ENCODE measurements at regions not wholly inside any gene's neighbourhood (a gene's known extent, or its start where the extent isn't known, plus 50 kb on each side); places are given as distances from the start of the nearest gene placed in this dataset.
"Not testable (repeated sequence)": the region's sequence is repeated elsewhere in the genome, so short reads cannot be mapped to it uniquely, and the experiment has no call there.

DNA sequence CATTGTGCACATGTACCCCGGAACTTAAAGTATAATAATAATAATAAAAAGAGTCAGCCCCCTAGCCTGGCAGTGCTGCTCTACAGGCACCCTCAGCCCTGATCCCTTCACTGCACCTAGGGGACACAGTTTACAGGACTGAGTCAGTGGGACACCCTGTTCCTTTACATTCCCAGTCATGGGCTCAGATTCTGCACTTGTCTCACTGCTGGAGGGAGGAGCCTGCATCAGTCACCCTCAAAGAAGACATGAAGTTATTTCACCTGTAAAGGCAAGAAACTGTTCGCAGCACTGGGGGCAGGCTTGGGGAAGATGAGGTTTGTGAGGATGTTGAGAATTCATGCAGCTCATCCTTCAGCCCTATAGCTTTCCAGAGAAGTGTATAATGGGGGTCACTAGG is 50.7 kb upstream of the VPREB1 start:
- no peaks in the 10 kb centered on the region for H3K9me3 Mint-ChIP-seq
- DNase-seq (no peak), ATAC-seq (no peak)
- H3K4me3 Mint-ChIP-seq: no peak overlapping the region
- H3K27me3 Mint-ChIP-seq: peaks cover 10% of the 10 kb centered on the region
- no peaks in the 10 kb centered on the region for H3K36me3 Mint-ChIP-seq (ENCODE audit: low read depth)
- no peaks in the 10 kb centered on the region for H3K4me1 Mint-ChIP-seq
- H3K27ac Mint-ChIP-seq: no peak overlapping the region

DNA sequence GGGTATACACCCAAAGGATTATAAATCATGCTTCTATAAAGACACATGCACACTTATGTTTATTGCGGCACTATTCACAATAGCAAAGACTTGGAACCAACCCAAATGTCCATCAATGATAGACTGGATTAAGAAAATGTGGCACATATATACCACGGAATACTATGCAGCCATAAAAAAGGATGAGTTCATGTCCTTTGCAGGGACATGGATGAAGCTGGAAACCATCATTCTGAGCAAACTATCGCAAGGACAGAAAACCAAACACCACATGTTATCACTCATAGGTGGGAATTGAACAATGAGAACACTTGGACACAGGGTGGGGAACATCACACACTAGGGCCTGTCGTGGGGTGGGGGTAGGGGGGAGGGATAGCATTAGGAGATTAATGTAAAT is 51.1 kb upstream of the VPREB1 start:
- not testable (repeated sequence) for H3K4me1 Mint-ChIP-seq; H3K27me3 Mint-ChIP-seq; H3K4me3 Mint-ChIP-seq; DNase-seq; ATAC-seq; H3K36me3 Mint-ChIP-seq (ENCODE audit: low read depth); H3K27ac Mint-ChIP-seq; H3K9me3 Mint-ChIP-seq

- H3K4me1 Mint-ChIP-seq; H3K27ac Mint-ChIP-seq; DNase-seq; ATAC-seq; H3K36me3 Mint-ChIP-seq (ENCODE audit: low read depth); H3K4me3 Mint-ChIP-seq; H3K27me3 Mint-ChIP-seq; H3K9me3 Mint-ChIP-seq: not testable (repeated sequence)
These were observed 51.6 kb upstream of the VPREB1 start for GRCh38 chr22:22193006-22193405.

- H3K27me3 Mint-ChIP-seq: peaks cover 14% of the 10 kb centered on the region
These were observed 54.8 kb upstream of the VPREB1 start for GRCh38 chr22:22189796-22190195.

DNA sequence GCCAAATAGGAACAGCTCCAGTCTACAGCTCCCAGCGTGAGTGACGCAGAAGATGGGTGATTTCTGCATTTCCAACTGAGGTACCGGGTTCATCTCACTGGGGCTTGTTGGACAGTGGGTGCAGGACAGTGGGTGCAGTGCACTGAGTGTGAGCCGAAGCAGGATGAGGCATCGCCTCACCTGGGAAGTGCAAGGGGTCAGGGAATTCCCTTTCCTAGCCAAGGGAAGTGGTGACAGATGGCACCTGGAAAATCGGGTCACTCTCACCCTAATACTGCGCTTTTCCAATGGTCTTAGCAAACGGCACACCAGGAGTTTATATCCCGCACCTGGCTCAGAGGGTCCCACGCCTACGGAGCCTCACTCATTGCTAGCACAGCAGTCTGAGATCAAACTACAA is 56.7 kb upstream of the VPREB1 start:
- peaks cover 17% of the 10 kb centered on the region for H3K27me3 Mint-ChIP-seq
- ATAC-seq; H3K9me3 Mint-ChIP-seq; H3K4me1 Mint-ChIP-seq; H3K36me3 Mint-ChIP-seq (ENCODE audit: low read depth); DNase-seq; H3K4me3 Mint-ChIP-seq; H3K27ac Mint-ChIP-seq: not testable (repeated sequence)

More at GRCh38 chr22:22189796-22190195, 54.8 kb upstream of the VPREB1 start:
- not testable (repeated sequence) for H3K9me3 Mint-ChIP-seq; ATAC-seq; H3K4me1 Mint-ChIP-seq; H3K36me3 Mint-ChIP-seq (ENCODE audit: low read depth); DNase-seq; H3K4me3 Mint-ChIP-seq; H3K27ac Mint-ChIP-seq

DNA sequence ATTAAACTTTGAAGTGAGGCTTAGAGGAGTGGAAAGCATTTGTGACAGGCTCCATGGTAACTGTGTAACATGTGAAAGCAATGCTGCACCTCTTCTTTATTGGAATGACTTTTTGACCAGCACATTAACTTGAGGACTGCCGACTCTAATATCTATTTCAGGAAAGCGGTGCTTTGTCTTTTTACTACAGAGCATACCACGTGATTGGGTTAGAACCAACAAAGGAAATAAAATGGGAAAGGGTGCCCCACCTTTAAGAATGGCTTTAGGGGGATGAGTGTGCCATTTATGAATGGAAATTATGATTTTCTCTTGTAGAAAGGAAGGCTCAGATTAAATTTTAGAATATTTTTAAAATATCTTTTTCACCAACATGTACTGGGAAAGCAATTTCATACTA is 57.3 kb upstream of the VPREB1 start:
- Mint-ChIP-seq H3K4me3 (no peak overlapping the region), H3K27me3 (peaks cover 18% of the 10 kb centered on the region), H3K9me3 (no peaks in the 10 kb centered on the region), H3K4me1 (no peaks in the 10 kb centered on the region), H3K27ac (no peak overlapping the region), H3K36me3 (ENCODE audit: low read depth) (no peaks in the 10 kb centered on the region)
- ATAC-seq: no peak
- no peak for DNase-seq

DNA sequence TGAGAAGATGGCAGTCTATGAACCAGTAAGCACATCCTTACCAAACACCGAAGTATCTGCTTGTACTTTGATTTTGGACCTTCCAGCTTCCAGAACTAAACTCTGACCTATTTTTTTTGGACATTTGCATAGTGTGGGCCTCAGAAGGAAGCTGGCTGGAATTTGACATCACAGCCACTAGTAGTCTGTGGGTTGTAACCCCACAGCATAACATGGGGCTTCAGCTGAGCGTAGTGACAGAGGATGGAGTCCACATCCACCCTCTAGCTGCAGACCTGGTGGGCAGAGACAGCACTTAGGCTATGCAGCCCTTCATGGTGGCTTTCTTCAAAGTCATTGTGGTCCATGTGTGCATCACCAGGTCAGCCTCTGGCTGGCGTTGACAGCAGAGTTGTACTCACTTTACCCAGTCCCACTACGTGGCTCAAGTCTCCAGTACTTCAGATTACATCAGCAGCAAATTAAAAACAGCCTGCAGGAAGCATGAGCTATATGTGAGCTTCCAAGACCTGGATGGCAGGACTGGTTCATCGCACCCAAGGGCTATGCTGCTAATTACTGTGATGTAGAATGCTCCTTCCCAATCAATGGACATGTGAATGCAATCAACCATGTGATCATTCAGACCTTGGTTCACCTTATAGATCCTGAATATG is 58.6 kb upstream of the VPREB1 start:
- no peaks in the 10 kb centered on the region for H3K9me3 Mint-ChIP-seq
- ATAC-seq (no peak), DNase-seq (no peak)
- H3K27ac Mint-ChIP-seq: no peak overlapping the region
- H3K4me1 Mint-ChIP-seq: no peaks in the 10 kb centered on the region
- peaks cover 19% of the 10 kb centered on the region for H3K27me3 Mint-ChIP-seq
- no peaks in the 10 kb centered on the region for H3K36me3 Mint-ChIP-seq (ENCODE audit: low read depth)
- no peak overlapping the region for H3K4me3 Mint-ChIP-seq

DNA sequence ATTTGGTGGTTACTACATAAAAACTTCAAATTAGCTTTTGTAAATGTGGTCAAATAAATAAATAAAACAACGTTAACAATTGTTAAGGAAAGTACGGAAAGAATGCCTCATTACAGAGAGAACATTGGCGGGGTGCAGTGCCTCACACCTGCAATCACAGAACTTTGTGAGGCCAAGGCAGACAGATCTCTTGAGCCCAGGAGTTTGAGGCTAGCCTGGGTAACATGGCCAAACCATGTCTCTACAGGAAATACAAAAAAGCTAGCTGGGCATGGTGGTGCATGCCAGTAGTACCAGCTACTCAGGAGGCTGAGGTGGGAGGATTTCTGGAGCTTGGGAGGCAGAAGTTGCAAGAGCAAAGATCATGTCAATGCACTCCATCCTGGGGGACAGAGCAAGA is 59.4 kb upstream of the VPREB1 start:
- DNase-seq (no peak), ATAC-seq (no peak)
- Mint-ChIP-seq H3K4me3 (no peak overlapping the region), H3K36me3 (ENCODE audit: low read depth) (no peaks in the 10 kb centered on the region), H3K27me3 (peaks cover 20% of the 10 kb centered on the region), H3K4me1 (no peaks in the 10 kb centered on the region), H3K9me3 (no peaks in the 10 kb centered on the region), H3K27ac (no peak overlapping the region)

- H3K4me3 Mint-ChIP-seq: no peak overlapping the region
- ATAC-seq: no peak
These were observed 60.2 kb upstream of the VPREB1 start for GRCh38 chr22:22184277-22184807.

DNA sequence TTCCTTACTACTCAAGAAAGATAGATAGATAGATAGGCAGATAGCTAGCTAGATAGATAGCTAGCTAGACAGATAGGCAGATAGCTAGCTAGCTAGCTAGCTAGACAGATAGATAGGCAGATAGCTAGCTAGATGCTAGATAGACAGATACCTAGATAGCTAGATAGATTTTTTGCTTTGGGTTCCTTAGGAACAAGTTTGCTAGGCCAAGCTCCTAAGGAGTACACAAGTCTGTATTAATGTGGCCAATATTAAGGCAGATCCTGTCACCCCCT is 61.7 kb upstream of the VPREB1 start:
- Mint-ChIP-seq H3K27ac (no peak overlapping the region), H3K27me3 (peaks cover 18% of the 10 kb centered on the region)
- DNase-seq: no peak

More at GRCh38 chr22:22184277-22184807, 60.2 kb upstream of the VPREB1 start:
- Mint-ChIP-seq H3K9me3 (no peaks in the 10 kb centered on the region), H3K27ac (no peak overlapping the region), H3K27me3 (peaks cover 16% of the 10 kb centered on the region), H3K36me3 (ENCODE audit: low read depth) (no peaks in the 10 kb centered on the region), H3K4me1 (no peaks in the 10 kb centered on the region)
- DNase-seq: no peak

GRCh38 chr22:22182218-22182989 is 62.2 kb upstream of the VPREB1 start:
- ATAC-seq (no peak), DNase-seq (no peak)
- Mint-ChIP-seq H3K9me3 (no peaks in the 10 kb centered on the region), H3K27ac (no peak overlapping the region), H3K27me3 (peaks cover 18% of the 10 kb centered on the region), H3K4me1 (peaks cover 4% of the 10 kb centered on the region), H3K36me3 (ENCODE audit: low read depth) (no peaks in the 10 kb centered on the region), H3K4me3 (no peak overlapping the region)

More for the DNA sequence above, 61.7 kb upstream of the VPREB1 start:
- H3K4me1 Mint-ChIP-seq: peaks cover 4% of the 10 kb centered on the region
- H3K9me3 Mint-ChIP-seq: no peaks in the 10 kb centered on the region
- no peak for ATAC-seq
- no peak overlapping the region for H3K4me3 Mint-ChIP-seq
- no peaks in the 10 kb centered on the region for H3K36me3 Mint-ChIP-seq (ENCODE audit: low read depth)

DNA sequence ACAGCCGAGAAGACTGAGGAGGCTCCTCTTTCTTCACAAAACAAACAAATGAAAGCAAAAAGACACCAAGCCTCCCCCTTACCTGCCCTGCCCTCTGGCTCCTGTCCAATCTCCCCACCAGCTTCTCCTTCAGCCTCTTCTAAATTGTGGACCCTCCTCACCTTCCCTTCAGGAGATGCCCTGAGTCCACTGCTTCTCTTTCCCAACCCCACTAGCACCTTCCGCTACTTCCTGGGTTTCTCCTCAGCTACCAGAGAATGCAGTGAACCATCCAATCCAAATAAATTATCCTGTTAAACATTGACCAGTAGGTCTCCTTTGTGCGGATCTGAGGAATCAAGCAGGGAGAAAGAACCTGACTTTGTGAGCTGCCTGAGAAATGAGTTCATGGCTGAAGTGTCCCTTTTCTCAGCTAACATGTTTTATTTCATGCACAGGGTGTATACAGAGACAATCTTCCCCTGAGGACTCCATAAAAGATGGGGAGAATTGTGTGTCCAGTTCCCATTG is 63.2 kb upstream of the VPREB1 start:
- Mint-ChIP-seq H3K9me3 (no peaks in the 10 kb centered on the region), H3K27me3 (peaks cover 16% of the 10 kb centered on the region), H3K4me3 (no peak overlapping the region), H3K4me1 (peaks cover 4% of the 10 kb centered on the region), H3K36me3 (ENCODE audit: low read depth) (no peaks in the 10 kb centered on the region), H3K27ac (no peak overlapping the region)
- ATAC-seq (no peak), DNase-seq (no peak)

GRCh38 chr22:22180738-22181285 is 63.8 kb upstream of the VPREB1 start:
- Mint-ChIP-seq H3K9me3 (no peaks in the 10 kb centered on the region), H3K4me3 (no peak overlapping the region), H3K27ac (no peak overlapping the region), H3K27me3 (peaks cover 16% of the 10 kb centered on the region), H3K4me1 (peaks cover 4% of the 10 kb centered on the region), H3K36me3 (ENCODE audit: low read depth) (no peaks in the 10 kb centered on the region)
- DNase-seq (no peak), ATAC-seq (no peak)

GRCh38 chr22:22179858-22180257 is 64.7 kb upstream of the VPREB1 start:
- H3K27me3 Mint-ChIP-seq: peaks cover 12% of the 10 kb centered on the region
- DNase-seq: no peak
- ATAC-seq: no peak

GRCh38 chr22:22178992-22179391 is 65.6 kb upstream of the VPREB1 start:
- no peak for ATAC-seq
- peaks cover 11% of the 10 kb centered on the region for H3K27me3 Mint-ChIP-seq
- H3K27ac Mint-ChIP-seq: no peak overlapping the region
- no peaks in the 10 kb centered on the region for H3K9me3 Mint-ChIP-seq
- no peak overlapping the region for H3K4me3 Mint-ChIP-seq
- peaks cover 4% of the 10 kb centered on the region for H3K4me1 Mint-ChIP-seq
- no peak for DNase-seq
- no peaks in the 10 kb centered on the region for H3K36me3 Mint-ChIP-seq (ENCODE audit: low read depth)

More at GRCh38 chr22:22179858-22180257, 64.7 kb upstream of the VPREB1 start:
- Mint-ChIP-seq H3K4me1 (peaks cover 4% of the 10 kb centered on the region), H3K9me3 (no peaks in the 10 kb centered on the region), H3K27ac (no peak overlapping the region), H3K4me3 (no peak overlapping the region), H3K36me3 (ENCODE audit: low read depth) (no peaks in the 10 kb centered on the region)

All from activated naive CD8-positive, alpha-beta T cell treated with anti-CD3 and anti-CD28 coated beads, Interleukin-2, amount 50 U/mL, for 24 hours (primary cell).